HG02870 (cell line): ENCODE measurements at regions not wholly inside any gene's neighbourhood (a gene's known extent, or its start where the extent isn't known, plus 50 kb on each side); places are given as distances from the start of the nearest gene placed in this dataset.

Experiments
- ATAC-seq: cut with Tn5 transposase; IDR thresholded peaks from one replicate; pipeline ENCODE4 v1.9.1; 2021; ENCODE audit warnings: mild to moderate bottlenecking, moderate library complexity; ENCODE audit not compliant: unreplicated experiment

DNA sequence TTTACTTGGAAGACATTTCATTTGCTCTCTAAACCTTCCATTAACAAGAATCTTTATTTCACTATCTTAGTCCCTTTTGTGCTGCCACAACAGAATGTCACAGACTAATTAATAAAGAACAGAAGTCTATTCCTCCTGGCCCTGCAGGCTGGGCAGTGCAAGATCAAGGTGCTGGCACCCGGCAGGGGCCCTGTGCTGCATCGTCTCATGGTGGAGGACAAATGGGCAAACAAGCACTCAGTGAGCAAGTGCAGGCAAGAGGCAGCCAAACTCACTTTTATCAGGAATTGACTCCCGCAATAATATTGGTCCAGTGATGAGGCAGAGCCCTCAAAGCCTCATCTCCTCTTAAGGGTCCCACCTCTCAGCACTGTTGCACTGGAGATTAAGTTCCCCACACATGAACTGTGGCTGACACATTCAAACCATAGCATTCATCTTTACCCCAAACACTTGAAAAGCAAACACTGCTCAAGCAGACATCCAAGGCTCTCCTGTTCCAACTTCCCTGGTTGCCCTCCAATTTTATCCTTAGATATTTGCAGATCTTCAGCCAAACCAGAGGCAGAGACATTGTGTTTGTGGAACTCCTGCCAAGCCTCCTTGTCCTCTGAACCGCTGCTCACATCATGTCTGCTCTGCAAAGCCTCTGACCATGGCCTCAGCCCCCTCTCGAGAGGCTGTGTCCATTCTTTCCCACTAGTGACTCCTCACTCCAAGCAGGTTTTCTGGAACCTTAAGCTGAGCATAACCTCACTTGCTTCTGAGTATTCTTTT, 404.4 kb upstream of the SOX11 start:
- ATAC-seq = no peak

- no peak for ATAC-seq
Measured at GRCh38 chr2:5290900-5291546, 401.2 kb upstream of the SOX11 start.

DNA sequence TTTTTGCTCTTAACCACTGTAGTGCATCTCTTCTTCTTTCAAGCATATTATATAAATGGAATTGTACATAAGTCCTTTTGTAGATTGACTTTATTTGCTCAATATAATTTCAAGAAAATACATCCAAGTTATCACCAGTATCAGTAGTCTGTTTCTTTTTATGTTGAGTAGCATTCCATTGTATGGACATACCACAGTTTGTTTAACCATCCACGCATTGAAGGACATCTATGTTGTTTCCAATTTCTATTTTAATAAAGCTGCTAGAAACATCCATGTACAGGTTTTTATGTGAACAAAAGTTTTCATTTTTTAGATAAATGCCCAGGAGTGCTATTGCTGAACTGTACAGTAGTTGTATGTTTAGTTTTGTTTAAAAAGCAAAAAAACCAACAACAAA, 387.5 kb upstream of the SOX11 start:
- no peak for ATAC-seq

DNA sequence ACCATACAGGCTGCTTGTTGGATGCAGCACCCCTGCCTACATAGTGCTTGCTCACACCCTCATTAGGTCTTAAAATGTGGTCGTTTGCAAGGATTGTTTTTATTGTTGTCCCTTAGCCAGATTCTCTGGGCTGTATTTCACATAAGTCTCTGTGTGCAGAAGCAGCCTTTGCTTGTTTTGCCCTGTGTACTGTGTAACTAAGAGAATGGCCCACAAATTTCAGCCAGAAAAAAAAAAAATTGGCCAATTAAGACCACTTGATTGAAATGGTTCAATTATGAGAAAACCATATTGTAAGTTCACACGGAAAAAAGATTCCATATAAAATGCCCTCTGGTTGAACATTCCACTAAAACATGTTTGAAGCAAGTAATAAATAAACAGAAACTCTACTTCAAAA, 377.1 kb upstream of the SOX11 start:
- ATAC-seq = no peak

GRCh38 chr2:5315512-5315911, 376.7 kb upstream of the SOX11 start:
- no peak for ATAC-seq

- ATAC-seq = no peak
Measured at GRCh38 chr2:5316001-5316490, 376.1 kb upstream of the SOX11 start.

DNA sequence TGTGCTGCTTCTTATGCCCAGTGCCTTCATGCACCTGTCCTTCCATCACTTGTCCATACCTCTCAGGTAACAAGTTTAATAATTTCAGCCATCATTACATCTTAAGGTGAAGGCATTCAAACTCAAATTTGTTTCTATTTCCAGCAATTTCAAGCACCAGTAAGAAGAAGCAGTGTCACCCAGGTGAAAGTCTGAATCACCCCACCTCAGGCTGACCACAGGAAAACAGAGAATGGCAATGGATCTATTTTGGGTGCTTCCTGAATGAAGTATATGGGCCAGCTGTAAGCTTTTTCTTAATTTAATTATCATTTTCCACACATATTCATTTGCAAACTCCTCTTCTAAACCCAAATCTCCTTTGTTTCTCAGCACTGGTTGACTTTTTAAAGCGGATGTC, 372.7 kb upstream of the SOX11 start:
- ATAC-seq = no peak

- no peak for ATAC-seq
Measured at GRCh38 chr2:5322396-5322795, 369.8 kb upstream of the SOX11 start.

- ATAC-seq = no peak
Measured at GRCh38 chr2:5325523-5325922, 366.7 kb upstream of the SOX11 start.

DNA sequence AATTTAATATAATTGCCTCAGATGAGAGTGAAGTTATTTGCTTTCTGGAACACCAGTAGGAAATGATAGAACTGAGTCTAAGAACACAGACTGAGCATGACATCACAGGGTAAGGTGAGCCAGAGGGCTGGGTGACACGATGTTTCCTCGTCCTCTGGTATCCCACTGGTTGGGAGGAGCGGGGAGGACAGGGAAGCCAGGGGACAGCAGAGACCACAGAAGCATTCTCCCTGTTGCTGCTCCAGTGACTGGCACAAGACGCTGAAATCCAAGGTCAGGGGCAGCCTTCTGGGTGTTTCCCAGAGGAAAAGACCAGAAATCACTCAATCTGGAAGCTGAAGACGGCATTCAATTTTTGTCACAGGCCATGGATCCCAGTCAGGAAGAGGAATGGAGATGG, 363.4 kb upstream of the SOX11 start:
- ATAC-seq = no peak

DNA sequence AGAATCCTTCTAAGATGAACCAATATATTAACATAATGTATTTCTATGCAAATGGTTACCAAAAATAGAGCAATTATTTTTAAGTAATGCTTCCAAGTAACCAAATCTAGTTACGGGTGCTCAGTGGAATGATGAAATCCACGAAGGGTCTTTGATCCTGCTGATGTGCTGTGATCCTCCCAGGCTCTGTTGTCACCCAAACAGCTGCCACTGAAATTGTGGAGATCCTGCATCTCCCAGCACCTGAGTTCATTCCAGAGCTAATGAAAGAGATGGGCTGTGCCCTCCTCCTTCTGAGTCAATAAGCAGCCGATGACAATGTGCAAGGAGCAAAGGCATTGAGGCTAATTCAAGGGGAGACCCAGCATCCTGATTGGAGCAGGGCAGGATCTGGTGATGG, 362.4 kb upstream of the SOX11 start:
- ATAC-seq = no peak

DNA sequence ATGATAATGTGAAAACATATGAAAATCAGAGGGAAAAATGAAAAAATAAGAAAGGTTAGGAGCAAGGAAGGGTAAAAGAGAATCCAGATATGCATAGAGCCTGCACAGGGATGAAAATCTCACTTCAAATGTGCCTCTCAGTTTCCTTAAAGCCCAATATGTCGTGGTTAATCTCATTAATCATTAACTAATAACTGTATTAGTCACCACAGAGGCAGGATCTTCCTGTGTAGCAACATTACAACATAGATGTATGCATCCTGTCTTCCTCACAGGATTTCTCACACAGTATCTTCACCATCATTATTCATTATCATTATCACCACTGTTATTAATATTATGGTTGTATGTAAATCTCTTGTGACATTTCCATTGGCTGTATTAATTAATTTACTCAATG, 361.2 kb upstream of the SOX11 start:
- no peak for ATAC-seq

DNA sequence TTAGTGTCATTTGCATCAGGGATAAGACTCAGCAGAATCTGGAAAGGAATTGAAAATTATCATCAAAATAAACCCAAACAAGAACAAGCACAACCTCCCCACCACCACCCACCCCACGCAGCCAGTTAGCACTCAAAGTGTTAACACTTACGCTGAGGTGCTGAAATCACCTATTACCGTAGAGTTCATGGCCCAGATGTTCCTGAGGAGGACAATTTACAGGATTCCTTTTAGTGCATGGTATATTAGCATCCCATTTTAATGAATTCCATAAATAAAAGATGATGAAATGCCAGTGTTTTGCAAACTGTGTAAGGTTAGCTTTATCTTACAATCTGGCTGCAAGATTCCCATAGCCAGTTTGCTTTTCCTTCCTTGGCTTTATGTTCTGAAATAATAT, 359.3 kb upstream of the SOX11 start:
- ATAC-seq = no peak

GRCh38 chr2:5339473-5339872, 352.7 kb upstream of the SOX11 start:
- no peak for ATAC-seq

GRCh38 chr2:5343785-5344335, 348.3 kb upstream of the SOX11 start:
- ATAC-seq = no peak

DNA sequence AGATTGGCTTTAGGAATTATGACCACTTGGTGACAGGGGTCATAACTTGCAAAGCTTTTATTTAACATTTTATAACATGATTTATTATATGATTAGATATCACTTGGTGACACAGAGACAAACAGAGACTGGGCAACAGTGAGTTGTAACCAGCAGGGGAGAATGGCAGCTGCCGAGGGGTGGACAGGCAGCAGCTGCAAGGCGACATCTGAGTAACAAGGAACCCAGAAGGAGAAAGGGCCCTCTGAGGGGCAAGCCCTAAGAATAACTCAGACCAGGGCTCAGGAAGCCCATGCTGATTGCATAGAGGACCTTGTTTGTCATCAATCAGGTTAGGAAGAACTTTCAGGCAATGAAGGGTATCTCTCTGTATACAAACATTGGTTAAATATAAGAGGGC, 339.9 kb upstream of the SOX11 start:
- no peak for ATAC-seq

- no peak for ATAC-seq
Measured at GRCh38 chr2:5353565-5353964, 338.6 kb upstream of the SOX11 start.

GRCh38 chr2:5359397-5359796, 332.8 kb upstream of the SOX11 start:
- ATAC-seq = no peak

GRCh38 chr2:5360081-5360480, 332.1 kb upstream of the SOX11 start:
- no peak for ATAC-seq

GRCh38 chr2:5364361-5364760, 327.8 kb upstream of the SOX11 start:
- ATAC-seq = no peak

DNA sequence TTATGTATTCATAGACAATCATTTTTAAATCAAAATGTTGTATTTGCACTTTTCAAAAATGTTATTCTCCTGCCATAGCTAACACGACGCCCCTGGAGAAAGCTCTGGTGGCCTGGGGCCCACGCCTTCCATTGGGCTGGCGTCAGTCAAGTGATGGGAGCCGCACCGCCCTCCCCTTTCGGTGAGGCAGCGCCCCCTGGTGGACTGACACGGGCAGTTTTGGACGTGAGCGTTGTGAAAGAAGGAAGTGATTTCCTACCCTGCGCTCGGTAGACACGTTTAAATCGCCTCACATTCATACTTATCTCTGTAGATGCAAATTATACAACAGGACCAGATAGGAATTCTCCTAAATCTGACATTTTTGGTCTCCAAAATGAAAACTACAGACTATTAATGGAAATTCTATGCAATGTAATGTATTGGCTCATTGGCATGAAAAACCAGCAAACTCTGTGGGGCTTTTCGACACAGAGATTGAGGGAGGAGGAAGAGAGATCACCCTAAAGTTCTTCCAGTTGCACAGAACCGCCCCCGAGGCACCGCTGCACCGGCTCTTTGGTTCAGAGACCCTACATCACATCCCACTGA, 326.2 kb upstream of the SOX11 start:
- ATAC-seq = no peak

- ATAC-seq = no peak
Measured at GRCh38 chr2:5367321-5367720, 324.9 kb upstream of the SOX11 start.
